HPDE6-E6E7 (cell line): ENCODE measurements at regions not wholly inside any gene's neighbourhood (a gene's known extent, or its start where the extent isn't known, plus 50 kb on each side); places are given as distances from the start of the nearest gene placed in this dataset.
A peak's percentile ranks its signal among the peaks of the same experiment; 100 is the strongest.

Experiments
- DNase-seq: peaks from one replicate; pipeline ENCODE4 v3.0.0; 2011; ENCODE audit warnings: missing footprints; ENCODE audit errors: extremely low spot score

DNA sequence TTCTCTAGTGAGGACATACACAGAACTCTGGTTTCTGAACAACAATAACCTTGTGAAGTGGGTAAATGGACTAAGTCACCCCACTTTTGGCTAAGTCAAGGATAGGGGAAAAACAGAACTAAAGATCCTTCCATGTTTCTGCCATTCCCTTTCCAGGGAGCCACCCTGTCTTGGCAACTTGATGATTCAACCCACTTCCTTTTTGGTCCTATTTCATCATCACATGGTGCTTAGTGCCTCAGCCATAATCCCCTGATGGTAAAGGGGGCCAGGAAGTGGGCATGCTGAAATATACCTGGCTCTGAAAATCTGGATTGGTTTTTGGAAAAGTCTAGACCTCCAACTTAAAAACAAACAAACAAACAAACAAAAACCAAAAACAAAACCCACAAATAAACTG is 206.4 kb upstream of the FOXD3 start:
- no peak for DNase-seq

GRCh38 chr1:63119575-63120155 is 202.7 kb upstream of the FOXD3 start:
- no peak for DNase-seq

GRCh38 chr1:63122079-63122478 is 200.3 kb upstream of the FOXD3 start:
- DNase-seq: no peak

DNA sequence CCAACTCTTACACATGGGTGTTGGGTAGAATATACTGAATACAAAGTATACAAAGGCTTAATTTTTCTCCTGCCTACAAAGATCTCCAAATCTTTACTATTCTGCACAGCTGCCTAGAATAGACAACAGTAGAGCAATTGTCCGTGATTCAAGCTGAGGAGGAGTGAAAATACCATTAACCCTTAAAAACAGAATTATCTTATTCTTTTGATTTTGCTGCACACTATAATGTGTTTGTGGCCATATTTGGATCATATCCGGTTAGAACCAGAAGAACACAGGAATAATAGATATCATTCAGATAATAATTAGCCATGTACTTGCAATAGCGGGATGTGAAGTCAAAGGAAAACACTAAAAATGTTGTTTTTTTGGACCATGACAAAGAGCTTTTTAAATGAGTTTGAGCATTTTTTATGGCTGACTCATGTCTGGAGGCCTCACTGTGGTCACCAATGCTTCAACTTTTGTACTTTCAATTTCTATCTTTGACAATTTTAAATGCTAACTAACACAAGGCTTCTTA is 197.6 kb upstream of the FOXD3 start:
- DNase-seq: no peak

GRCh38 chr1:63126104-63126503 is 196.3 kb upstream of the FOXD3 start:
- DNase-seq: no peak

DNA sequence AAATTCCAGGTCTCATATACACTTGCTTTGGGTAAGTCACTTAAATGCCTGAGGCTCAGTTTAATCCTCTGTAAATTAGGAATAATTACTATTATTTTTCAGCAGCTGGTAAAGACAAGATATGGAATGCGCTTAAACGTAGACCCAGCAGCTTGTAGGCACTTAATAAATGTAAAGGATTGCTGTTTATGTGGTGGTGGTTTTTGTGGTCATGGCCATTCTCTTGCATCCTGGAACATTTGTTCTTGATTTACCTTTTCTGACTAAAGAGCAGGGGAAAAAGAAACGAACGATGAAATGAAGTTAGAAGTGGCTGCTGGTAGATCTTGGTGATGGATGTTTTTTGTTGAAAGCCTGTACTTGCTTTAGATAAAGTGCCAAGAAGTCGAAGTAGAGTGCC is 195.0 kb upstream of the FOXD3 start:
- DNase-seq: no peak

DNA sequence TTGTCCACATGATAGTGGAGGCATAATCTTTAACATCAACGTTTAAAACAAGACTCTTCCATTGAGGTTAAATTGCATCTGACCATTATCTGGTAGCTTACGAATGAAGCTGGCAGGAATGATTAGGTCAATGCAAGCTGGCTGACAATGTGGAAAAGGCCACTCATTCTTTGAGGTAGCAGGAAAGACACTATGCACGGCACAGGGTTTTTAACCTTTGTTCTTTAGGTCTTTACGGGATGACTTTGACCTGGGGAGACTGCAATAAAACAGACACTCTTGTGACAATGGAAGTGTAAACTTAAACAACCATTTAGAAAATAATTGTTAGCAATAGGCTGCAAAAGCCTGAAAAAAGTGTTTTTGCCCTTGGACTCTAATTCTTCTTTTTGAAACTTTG is 193.8 kb upstream of the FOXD3 start:
- no peak for DNase-seq

GRCh38 chr1:63129184-63129583 is 193.2 kb upstream of the FOXD3 start:
- no peak for DNase-seq

DNA sequence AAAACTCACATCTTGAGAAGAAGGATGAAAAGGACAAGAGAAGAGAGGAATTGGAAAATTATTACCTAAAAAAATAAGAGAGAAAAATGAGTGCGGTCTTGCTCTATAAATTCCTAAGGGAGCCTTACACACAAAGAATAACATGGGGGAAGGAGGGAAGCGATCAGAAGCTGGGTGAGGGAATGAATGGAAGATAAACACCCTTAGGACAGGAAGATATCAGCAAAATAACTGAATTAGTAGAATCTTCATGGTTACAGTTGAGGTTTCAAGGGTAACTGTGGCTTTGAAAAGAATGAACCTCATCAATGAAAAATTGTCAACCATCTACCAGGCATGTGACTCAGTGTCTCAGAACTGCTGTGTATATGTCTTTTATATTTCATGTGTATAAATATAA is 192.5 kb upstream of the FOXD3 start:
- DNase-seq: no peak

DNA sequence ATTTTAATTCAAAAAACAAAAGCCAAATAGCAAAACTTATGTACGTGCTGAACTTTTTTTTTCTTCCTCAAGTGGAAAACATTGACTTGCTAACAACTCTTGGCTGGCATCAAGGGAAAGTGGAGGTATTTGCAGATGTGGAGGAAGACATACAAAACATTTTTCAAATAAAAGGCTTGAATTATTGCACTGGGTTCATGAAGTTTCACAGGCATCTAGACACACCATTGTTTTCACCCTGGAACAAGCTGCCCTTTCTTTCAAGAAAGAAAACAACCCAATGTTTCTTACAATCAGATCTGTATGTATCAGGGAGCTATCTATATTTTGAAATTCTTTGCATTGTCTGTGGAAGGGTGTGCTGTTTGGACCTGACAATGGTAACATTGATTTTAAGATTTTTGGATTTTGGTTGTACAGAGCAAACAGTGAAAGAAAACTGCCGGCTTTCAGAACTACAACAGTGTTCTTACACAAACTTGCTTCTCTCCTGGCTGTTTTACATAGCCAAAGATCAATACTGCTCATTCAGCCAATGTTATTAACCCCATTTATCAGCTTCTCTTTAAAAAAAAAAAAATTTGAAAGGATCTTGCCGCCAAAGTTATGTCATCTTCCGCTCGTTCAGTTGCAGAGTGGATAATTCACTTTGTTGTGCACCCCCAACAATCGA is 187.7 kb upstream of the FOXD3 start:
- DNase-seq: no peak

- DNase-seq: no peak
Observed at GRCh38 chr1:63135174-63135512, 187.2 kb upstream of the FOXD3 start.

GRCh38 chr1:63135801-63136200 is 186.6 kb upstream of the FOXD3 start:
- no peak for DNase-seq

GRCh38 chr1:63142001-63142400 is 180.4 kb upstream of the FOXD3 start:
- DNase-seq: no peak

GRCh38 chr1:63143482-63143881 is 178.9 kb upstream of the FOXD3 start:
- no peak for DNase-seq

- DNase-seq: no peak
Observed at GRCh38 chr1:63147783-63148182, 174.6 kb upstream of the FOXD3 start.

DNA sequence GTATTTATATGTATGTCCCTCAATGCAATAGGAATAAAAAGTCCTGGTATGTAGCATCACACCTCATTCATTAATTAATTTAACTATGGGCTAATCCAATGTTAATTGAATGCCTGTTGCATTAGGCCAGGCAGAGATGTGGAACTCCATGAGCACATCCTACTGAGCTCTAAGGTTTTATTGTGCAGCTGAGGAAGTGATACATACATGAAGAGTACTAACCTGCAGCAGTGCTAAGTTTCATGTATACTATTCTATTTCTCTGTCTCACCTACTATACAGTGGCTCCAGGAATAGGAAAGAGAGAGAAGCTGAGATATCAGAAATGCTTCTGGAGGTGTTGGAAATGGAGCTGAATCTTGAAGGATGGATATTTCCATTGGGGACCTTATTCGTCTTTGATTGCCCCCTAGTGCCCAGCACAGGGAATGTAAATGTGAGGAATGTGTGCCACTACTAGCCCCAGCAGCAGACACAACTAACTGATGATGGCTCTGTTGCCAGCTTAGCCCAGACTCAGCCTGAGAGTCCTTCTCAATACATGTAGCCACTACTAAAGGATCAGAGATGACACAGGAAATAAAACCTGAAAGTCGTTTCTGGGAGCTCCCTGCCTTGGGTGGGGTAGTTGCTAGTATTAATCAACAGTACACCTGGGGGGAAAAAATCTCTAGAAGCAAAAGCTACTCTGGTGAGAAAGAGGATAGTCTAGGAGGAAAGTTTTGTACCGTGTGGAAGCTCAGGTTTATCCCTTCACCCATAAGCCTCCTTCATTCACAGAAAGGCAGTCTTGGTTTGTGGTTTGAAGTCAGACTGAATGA is 173.3 kb upstream of the FOXD3 start:
- DNase-seq: peak; percentile 13

- no peak for DNase-seq
Observed at GRCh38 chr1:63152572-63152971, 169.8 kb upstream of the FOXD3 start.

DNA sequence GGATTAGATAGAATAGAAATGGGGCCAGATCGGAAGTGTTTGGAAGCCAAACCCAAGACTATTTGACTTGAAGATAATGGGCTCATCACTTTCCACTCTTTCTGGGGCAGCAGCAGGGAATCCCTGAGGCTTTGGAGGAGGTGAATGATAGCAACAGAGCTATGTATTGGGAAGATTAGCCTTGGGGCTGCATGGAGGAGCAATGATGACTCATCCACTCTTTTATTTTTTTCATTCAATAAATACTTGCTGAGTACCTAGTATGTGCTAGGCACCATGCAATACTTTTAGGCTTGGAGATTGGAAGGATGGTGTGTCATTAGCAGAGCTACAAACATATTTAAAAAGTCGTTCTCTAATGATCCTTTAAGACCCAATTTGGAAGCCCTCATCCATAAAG is 166.9 kb upstream of the FOXD3 start:
- no peak for DNase-seq

GRCh38 chr1:63157085-63157484 is 165.3 kb upstream of the FOXD3 start:
- no peak for DNase-seq

GRCh38 chr1:63169057-63169456 is 153.3 kb upstream of the FOXD3 start:
- no peak for DNase-seq

GRCh38 chr1:63173161-63173560 is 149.2 kb upstream of the FOXD3 start:
- no peak for DNase-seq

DNA sequence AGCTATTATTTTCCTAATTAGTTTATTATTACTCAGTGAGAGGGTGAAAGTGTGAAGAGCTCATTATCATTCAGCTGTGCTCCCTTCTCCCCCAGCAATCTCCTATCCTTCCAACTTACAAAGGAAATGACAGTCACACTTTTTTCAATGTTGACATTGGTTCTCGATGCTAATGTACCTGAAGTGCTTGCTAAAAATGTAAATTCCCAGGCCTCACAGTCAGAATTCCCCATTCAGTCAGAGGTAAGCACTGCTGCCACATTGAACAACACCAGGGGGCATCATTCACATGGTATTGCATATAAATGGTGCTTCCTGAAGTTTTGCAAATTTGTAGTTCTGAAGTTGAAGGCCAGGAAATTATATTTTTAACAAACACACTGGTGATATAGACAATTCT is 132.7 kb upstream of the FOXD3 start:
- DNase-seq: no peak

DNA sequence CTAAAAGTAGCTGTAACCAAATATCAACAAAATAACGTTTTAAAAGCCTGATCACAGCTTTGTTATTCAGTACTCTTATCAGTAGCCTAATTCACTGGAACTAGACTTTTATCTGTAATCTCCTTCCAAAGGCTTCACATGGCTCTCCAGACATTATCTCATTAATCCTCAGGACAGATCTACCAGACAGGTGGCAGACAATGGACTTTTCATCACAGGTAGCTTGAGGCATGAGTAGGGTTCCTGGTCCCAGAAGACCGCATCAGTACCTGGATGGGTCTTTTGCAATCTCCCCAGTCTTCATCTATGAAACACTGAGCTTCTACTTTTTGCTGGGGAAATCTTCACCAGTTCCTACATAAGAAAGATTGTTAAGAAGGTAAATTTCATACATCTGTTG is 132.2 kb upstream of the FOXD3 start:
- no peak for DNase-seq
